ENCODE measurements at regions not wholly inside any gene's neighbourhood (a gene's known extent, or its start where the extent isn't known, plus 50 kb on each side); places are given as distances from the start of the nearest gene placed in this dataset.

- no peak overlapping the region for H3K9ac ChIP-seq (ENCODE audit: low read length in 3 of 3)
Measured at GRCh38 chr6:2522521-2522920, 228.2 kb downstream of the MYLK4 start.

GRCh38 chr6:2517855-2518473, 232.8 kb downstream of the MYLK4 start:
- Histone ChIP-seq H3K9me3 (ENCODE audit: control insufficient read depth in 2 of 3, insufficient read depth in 1 of 3, low read length in 3 of 3) (peaks cover 0 to 8% (median 2%) of the 10 kb centered on the region in 3 donors), H3K4me3 (ENCODE audit: low read length in 3 of 3) (no peak overlapping the region), H3K27ac (ENCODE audit: low read depth in 2 of 2, low read length in 2 of 2) (no peak overlapping the region), H3K9ac (ENCODE audit: low read length in 3 of 3) (no peak overlapping the region), H3K4me1 (ENCODE audit: control insufficient read depth in 2 of 3, insufficient read depth in 2 of 3, low read depth in 1 of 3, low read length in 3 of 3) (no peaks in the 10 kb centered on the region), H3K36me3 (ENCODE audit: control insufficient read depth in 2 of 3, insufficient read depth in 3 of 3, low read length in 3 of 3) (no peaks in the 10 kb centered on the region), H3K27me3 (ENCODE audit: control insufficient read depth, insufficient read depth, low read length) (no peaks in the 10 kb centered on the region)
- no peak for TF ChIP-seq CTCF (IDR thresholded peaks at IDR 0.05; ENCODE audit: borderline replicate concordance, extremely low read depth, insufficient read depth)
- intact Hi-C loops (cut with DNase I), result no loop called here
- FAIRE-seq (no peak), DNase-seq (no peak)

More at GRCh38 chr6:2522521-2522920, 228.2 kb downstream of the MYLK4 start:
- TF ChIP-seq CTCF (IDR thresholded peaks at IDR 0.05; ENCODE audit: borderline replicate concordance, extremely low read depth, insufficient read depth), result no peak
- Histone ChIP-seq H3K36me3 (ENCODE audit: control insufficient read depth in 2 of 3, insufficient read depth in 3 of 3, low read length in 3 of 3) (no peaks in the 10 kb centered on the region), H3K27me3 (ENCODE audit: control insufficient read depth, insufficient read depth, low read length) (no peaks in the 10 kb centered on the region), H3K4me1 (ENCODE audit: control insufficient read depth in 2 of 3, insufficient read depth in 2 of 3, low read depth in 1 of 3, low read length in 3 of 3) (no peaks in the 10 kb centered on the region), H3K4me3 (ENCODE audit: low read length in 3 of 3) (no peak overlapping the region), H3K9me3 (ENCODE audit: control insufficient read depth in 2 of 3, insufficient read depth in 1 of 3, low read length in 3 of 3) (peaks cover 0 to 15% (median 2%) of the 10 kb centered on the region in 3 donors), H3K27ac (ENCODE audit: low read depth in 2 of 2, low read length in 2 of 2) (no peak overlapping the region)
- DNase-seq (no peak), FAIRE-seq (no peak)
- intact Hi-C loops (cut with DNase I), result no loop called here

- no peak for FAIRE-seq
- TF ChIP-seq CTCF (IDR thresholded peaks at IDR 0.05; ENCODE audit: borderline replicate concordance, extremely low read depth, insufficient read depth), result no peak
- intact Hi-C loops (cut with DNase I), result no loop called here
Measured at GRCh38 chr6:2517401-2517800, 233.3 kb downstream of the MYLK4 start.

GRCh38 chr6:2516059-2516458, 234.7 kb downstream of the MYLK4 start:
- FAIRE-seq, result no peak

More at GRCh38 chr6:2517401-2517800, 233.3 kb downstream of the MYLK4 start:
- Histone ChIP-seq H3K4me3 (ENCODE audit: low read length in 3 of 3) (no peak overlapping the region), H3K36me3 (ENCODE audit: control insufficient read depth in 2 of 3, insufficient read depth in 3 of 3, low read length in 3 of 3) (no peaks in the 10 kb centered on the region), H3K4me1 (ENCODE audit: control insufficient read depth in 2 of 3, insufficient read depth in 2 of 3, low read depth in 1 of 3, low read length in 3 of 3) (no peaks in the 10 kb centered on the region), H3K27ac (ENCODE audit: low read depth in 2 of 2, low read length in 2 of 2) (no peak overlapping the region), H3K9ac (ENCODE audit: low read length in 3 of 3) (no peak overlapping the region), H3K9me3 (ENCODE audit: control insufficient read depth in 2 of 3, insufficient read depth in 1 of 3, low read length in 3 of 3) (peaks cover 0 to 8% (median 2%) of the 10 kb centered on the region in 3 donors), H3K27me3 (ENCODE audit: control insufficient read depth, insufficient read depth, low read length) (no peaks in the 10 kb centered on the region)
- DNase-seq, result no peak

More at GRCh38 chr6:2516059-2516458, 234.7 kb downstream of the MYLK4 start:
- peaks cover 0 to 8% (median 2%) of the 10 kb centered on the region in 3 donors for H3K9me3 ChIP-seq (ENCODE audit: control insufficient read depth in 2 of 3, insufficient read depth in 1 of 3, low read length in 3 of 3)
- no peaks in the 10 kb centered on the region for H3K36me3 ChIP-seq (ENCODE audit: control insufficient read depth in 2 of 3, insufficient read depth in 3 of 3, low read length in 3 of 3)
- H3K9ac ChIP-seq (ENCODE audit: low read length in 3 of 3), result no peak overlapping the region
- H3K4me1 ChIP-seq (ENCODE audit: control insufficient read depth in 2 of 3, insufficient read depth in 2 of 3, low read depth in 1 of 3, low read length in 3 of 3), result no peaks in the 10 kb centered on the region
- TF ChIP-seq CTCF (IDR thresholded peaks at IDR 0.05; ENCODE audit: borderline replicate concordance, extremely low read depth, insufficient read depth), result no peak
- intact Hi-C loops (cut with DNase I), result no loop called here
- H3K27me3 ChIP-seq (ENCODE audit: control insufficient read depth, insufficient read depth, low read length), result no peaks in the 10 kb centered on the region
- no peak overlapping the region for H3K4me3 ChIP-seq (ENCODE audit: low read length in 3 of 3)
- no peak for DNase-seq
- H3K27ac ChIP-seq (ENCODE audit: low read depth in 2 of 2, low read length in 2 of 2), result peak overlapping the region in 1 of 2 donors; percentile 80

All from kidney (tissue), 13 donors.